ENCODE measurements at regions not wholly inside any gene's neighbourhood (a gene's known extent, or its start where the extent isn't known, plus 50 kb on each side); places are given as distances from the start of the nearest gene placed in this dataset.

DNA sequence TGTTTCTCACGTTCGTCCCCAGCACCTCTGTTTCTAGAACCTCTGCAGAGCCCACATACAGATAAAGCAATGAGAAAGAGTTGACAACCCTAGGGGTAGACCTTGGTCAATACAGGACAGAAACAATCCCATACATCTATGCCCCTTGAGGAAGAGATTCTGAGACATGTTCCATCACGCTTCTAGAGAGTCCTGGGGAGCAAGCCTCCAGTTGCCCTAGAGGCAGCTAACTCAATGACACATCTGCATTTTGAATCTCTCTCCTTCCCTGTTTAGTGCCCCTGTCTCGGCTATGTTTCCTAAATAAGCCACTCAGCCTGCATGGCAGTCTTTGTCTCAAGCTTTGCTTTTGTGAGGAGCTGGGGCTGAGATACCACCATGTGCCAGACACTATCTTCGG lies 435.3 kb downstream of the CD83 start:
- H3K4me1 ChIP-seq (ENCODE audit: control insufficient read depth, insufficient read depth, low read length), result no peaks in the 10 kb centered on the region
- no peaks in the 10 kb centered on the region for H3K36me3 ChIP-seq (ENCODE audit: control insufficient read depth in 2 of 2, insufficient read depth in 1 of 2, low read length in 2 of 2)
- ChIA-PET POLR2A (no interaction called here), CTCF (interaction anchor here (0.5 to 0.6 kb wide), 2 partner anchors 9 to 380 kb away, joined by 3 read pairs; no protein-coding TSS in a partner anchor)
- H3K27ac ChIP-seq (ENCODE audit: extremely low read depth, low read depth, low read length), result no peak overlapping the region
- no peak for TF ChIP-seq ZNF248 (tag by site-specific recombination; IDR thresholded peaks at IDR 0.05)
- TF ChIP-seq ZFP41 (tag by site-specific recombination; IDR thresholded peaks at IDR 0.05; ENCODE audit: borderline replicate concordance), result no peak
- no peak for TF ChIP-seq KLF1 (tag by site-specific recombination; IDR thresholded peaks at IDR 0.05)
- TF ChIP-seq, protein P1, sequence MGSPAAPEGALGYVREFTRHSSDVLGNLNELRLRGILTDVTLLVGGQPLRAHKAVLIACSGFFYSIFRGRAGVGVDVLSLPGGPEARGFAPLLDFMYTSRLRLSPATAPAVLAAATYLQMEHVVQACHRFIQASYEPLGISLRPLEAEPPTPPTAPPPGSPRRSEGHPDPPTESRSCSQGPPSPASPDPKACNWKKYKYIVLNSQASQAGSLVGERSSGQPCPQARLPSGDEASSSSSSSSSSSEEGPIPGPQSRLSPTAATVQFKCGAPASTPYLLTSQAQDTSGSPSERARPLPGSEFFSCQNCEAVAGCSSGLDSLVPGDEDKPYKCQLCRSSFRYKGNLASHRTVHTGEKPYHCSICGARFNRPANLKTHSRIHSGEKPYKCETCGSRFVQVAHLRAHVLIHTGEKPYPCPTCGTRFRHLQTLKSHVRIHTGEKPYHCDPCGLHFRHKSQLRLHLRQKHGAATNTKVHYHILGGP (tag by site-specific recombination; IDR thresholded peaks at IDR 0.05), result no peak
- TF ChIP-seq ZNF529 (tag by site-specific recombination; IDR thresholded peaks at IDR 0.05; ENCODE audit: insufficient replicate concordance), result no peak
- TF ChIP-seq ZNF664 (tag by site-specific recombination; IDR thresholded peaks at IDR 0.05), result no peak
- TF ChIP-seq, protein P2, sequence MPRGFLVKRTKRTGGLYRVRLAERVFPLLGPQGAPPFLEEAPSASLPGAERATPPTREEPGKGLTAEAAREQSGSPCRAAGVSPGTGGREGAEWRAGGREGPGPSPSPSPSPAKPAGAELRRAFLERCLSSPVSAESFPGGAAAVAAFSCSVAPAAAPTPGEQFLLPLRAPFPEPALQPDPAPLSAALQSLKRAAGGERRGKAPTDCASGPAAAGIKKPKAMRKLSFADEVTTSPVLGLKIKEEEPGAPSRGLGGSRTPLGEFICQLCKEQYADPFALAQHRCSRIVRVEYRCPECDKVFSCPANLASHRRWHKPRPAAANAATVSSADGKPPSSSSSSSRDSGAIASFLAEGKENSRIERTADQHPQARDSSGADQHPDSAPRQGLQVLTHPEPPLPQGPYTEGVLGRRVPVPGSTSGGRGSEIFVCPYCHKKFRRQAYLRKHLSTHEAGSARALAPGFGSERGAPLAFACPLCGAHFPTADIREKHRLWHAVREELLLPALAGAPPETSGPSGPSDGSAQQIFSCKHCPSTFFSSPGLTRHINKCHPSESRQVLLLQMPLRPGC (tag by site-specific recombination; IDR thresholded peaks at IDR 0.05), result no peak
- TF ChIP-seq, protein P3, sequence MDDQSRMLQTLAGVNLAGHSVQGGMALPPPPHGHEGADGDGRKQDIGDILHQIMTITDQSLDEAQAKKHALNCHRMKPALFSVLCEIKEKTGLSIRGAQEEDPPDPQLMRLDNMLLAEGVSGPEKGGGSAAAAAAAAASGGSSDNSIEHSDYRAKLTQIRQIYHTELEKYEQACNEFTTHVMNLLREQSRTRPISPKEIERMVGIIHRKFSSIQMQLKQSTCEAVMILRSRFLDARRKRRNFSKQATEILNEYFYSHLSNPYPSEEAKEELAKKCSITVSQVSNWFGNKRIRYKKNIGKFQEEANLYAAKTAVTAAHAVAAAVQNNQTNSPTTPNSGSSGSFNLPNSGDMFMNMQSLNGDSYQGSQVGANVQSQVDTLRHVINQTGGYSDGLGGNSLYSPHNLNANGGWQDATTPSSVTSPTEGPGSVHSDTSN (CRISPR knock-in tag; IDR thresholded peaks at IDR 0.05), result no peak
- no peak for TF ChIP-seq ZNF707 (tag by site-specific recombination; IDR thresholded peaks at IDR 0.05)
- TF ChIP-seq PRDM1 (tag by site-specific recombination; IDR thresholded peaks at IDR 0.05), result no peak
- TF ChIP-seq HOXA7 (CRISPR knock-in tag; IDR thresholded peaks at IDR 0.05; ENCODE audit: borderline replicate concordance), result no peak
- TF ChIP-seq, protein P4, sequence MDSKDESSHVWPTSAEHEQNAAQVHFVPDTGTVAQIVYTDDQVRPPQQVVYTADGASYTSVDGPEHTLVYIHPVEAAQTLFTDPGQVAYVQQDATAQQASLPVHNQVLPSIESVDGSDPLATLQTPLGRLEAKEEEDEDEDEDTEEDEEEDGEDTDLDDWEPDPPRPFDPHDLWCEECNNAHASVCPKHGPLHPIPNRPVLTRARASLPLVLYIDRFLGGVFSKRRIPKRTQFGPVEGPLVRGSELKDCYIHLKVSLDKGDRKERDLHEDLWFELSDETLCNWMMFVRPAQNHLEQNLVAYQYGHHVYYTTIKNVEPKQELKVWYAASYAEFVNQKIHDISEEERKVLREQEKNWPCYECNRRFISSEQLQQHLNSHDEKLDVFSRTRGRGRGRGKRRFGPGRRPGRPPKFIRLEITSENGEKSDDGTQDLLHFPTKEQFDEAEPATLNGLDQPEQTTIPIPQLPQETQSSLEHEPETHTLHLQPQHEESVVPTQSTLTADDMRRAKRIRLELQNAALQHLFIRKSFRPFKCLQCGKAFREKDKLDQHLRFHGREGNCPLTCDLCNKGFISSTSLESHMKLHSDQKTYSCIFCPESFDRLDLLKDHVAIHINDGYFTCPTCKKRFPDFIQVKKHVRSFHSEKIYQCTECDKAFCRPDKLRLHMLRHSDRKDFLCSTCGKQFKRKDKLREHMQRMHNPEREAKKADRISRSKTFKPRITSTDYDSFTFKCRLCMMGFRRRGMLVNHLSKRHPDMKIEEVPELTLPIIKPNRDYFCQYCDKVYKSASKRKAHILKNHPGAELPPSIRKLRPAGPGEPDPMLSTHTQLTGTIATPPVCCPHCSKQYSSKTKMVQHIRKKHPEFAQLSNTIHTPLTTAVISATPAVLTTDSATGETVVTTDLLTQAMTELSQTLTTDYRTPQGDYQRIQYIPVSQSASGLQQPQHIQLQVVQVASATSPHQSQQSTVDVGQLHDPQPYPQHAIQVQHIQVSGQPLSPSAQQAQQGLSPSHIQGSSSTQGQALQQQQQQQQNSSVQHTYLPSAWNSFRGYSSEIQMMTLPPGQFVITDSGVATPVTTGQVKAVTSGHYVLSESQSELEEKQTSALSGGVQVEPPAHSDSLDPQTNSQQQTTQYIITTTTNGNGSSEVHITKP (tag by site-specific recombination; IDR thresholded peaks at IDR 0.05), result no peak
- no peak for TF ChIP-seq ZSCAN5A (tag by site-specific recombination; IDR thresholded peaks at IDR 0.05)
- no peak for TF ChIP-seq ZNF514 (tag by site-specific recombination; IDR thresholded peaks at IDR 0.05)
- no peak for TF ChIP-seq REPIN1 (tag by site-specific recombination; IDR thresholded peaks at IDR 0.05; ENCODE audit: low read depth)
- no peak for TF ChIP-seq ZNF639 (tag by site-specific recombination; IDR thresholded peaks at IDR 0.05)
- no peak for TF ChIP-seq HOXD13 (CRISPR knock-in tag; IDR thresholded peaks at IDR 0.05; ENCODE audit: borderline replicate concordance)
- H3K4me3 ChIP-seq (ENCODE audit: low read depth, low read length), result no peak overlapping the region
- H3K9me3 ChIP-seq (ENCODE audit: control insufficient read depth, insufficient read depth, low read depth, low read length), result no peaks in the 10 kb centered on the region
